OCI-LY1 (cell line): ENCODE measurements at regions not wholly inside any gene's neighbourhood (a gene's known extent, or its start where the extent isn't known, plus 50 kb on each side); places are given as distances from the start of the nearest gene placed in this dataset.

Experiments
- EZH2 ChIP-seq: fragments of 200-600 bp; sonication (generic), shearing (Covaris generic); IDR thresholded peaks from 2 replicates; pipeline ENCODE4 v1.8.0; 2017; ENCODE audit warnings: borderline replicate concordance, mixed run types, mild to moderate bottlenecking, antibody characterized with exemption, low read length, moderate library complexity, mixed read lengths
- TF ChIP-seq, protein P1 (sequence below): fragments of 200-600 bp; sonication (generic), shearing (Covaris generic); IDR thresholded peaks from 2 replicates; pipeline ENCODE4 v1.5.1; 2017; ENCODE audit warnings: mild to moderate bottlenecking, antibody characterized with exemption, low read length, moderate library complexity, mixed read lengths

DNA sequence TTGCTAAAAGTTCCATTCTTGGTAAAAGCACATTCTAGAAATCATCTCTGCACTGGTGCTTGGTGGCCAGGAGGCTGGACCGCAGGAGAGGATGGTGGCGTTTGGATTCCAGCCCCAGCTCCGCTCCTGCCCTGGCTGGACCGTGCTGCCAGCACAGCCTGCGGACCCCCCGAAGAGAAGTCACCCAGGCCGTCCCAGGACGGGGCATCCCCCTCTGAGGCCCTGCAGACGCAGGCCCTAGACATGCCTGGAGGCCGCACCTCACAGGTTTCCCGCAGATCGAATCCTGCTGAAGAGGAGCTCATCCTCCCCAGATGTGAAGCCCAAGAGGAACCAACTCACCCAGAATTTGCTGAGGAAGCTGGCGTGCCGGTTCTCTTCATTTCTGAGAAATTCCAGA, 159.0 kb downstream of the TEX29 start:
- TF ChIP-seq, protein P1, sequence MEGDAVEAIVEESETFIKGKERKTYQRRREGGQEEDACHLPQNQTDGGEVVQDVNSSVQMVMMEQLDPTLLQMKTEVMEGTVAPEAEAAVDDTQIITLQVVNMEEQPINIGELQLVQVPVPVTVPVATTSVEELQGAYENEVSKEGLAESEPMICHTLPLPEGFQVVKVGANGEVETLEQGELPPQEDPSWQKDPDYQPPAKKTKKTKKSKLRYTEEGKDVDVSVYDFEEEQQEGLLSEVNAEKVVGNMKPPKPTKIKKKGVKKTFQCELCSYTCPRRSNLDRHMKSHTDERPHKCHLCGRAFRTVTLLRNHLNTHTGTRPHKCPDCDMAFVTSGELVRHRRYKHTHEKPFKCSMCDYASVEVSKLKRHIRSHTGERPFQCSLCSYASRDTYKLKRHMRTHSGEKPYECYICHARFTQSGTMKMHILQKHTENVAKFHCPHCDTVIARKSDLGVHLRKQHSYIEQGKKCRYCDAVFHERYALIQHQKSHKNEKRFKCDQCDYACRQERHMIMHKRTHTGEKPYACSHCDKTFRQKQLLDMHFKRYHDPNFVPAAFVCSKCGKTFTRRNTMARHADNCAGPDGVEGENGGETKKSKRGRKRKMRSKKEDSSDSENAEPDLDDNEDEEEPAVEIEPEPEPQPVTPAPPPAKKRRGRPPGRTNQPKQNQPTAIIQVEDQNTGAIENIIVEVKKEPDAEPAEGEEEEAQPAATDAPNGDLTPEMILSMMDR = no peak
- TF ChIP-seq EZH2 = no peak
